Lung (tissue), 11 donors: ENCODE measurements at regions not wholly inside any gene's neighbourhood (a gene's known extent, or its start where the extent isn't known, plus 50 kb on each side); places are given as distances from the start of the nearest gene placed in this dataset.
A peak's percentile ranks its signal among the peaks of the same experiment; 100 is the strongest.

Source experiments
- ATAC-seq: fragments of 200-7000 bp; cut with Tn5 transposase; one replicate; pipeline ENCODE4 v1.9.1; 2020; ENCODE audit warnings: moderate number of reproducible peaks; ENCODE audit not compliant: insufficient read depth, low FRiP score
- DNase-seq, 3 donors: peaks; one replicate each; pipeline ENCODE4 v3.0.0-alpha.2; 2013 to 2017
- H3K27ac ChIP-seq, 2 donors: one replicate each; pipeline ENCODE4 v1.5.1; 2013; ENCODE audit warnings: mild to moderate bottlenecking in 2 of 2, moderate library complexity in 2 of 2, control low read depth in 1 of 2, inconsistent platforms in 1 of 2, low read depth in 1 of 2, low read length in 1 of 2
- H3K27me3 ChIP-seq, 3 donors: one replicate each; pipeline ENCODE4 v1.5.1; 2013; ENCODE audit warnings: low read length in 2 of 3; ENCODE audit not compliant: control insufficient read depth in 3 of 3, insufficient read depth in 3 of 3
- H3K36me3 ChIP-seq, 4 donors: one replicate each; pipeline ENCODE4 v1.5.1; 2013; ENCODE audit warnings: low read length in 4 of 4, mild to moderate bottlenecking in 1 of 4, moderate library complexity in 1 of 4; ENCODE audit not compliant: control insufficient read depth in 4 of 4, insufficient read depth in 4 of 4
- H3K4me1 ChIP-seq, 5 donors: one replicate each; pipeline ENCODE4 v1.5.1; 2013; ENCODE audit warnings: low read length in 5 of 5, mild to moderate bottlenecking in 2 of 5, moderate library complexity in 1 of 5; ENCODE audit not compliant: control insufficient read depth in 5 of 5, insufficient read depth in 5 of 5
- H3K4me3 ChIP-seq: one replicate; pipeline ENCODE4 v1.5.1; 2013; ENCODE audit warnings: mild to moderate bottlenecking, control low read depth, moderate library complexity
- H3K9ac ChIP-seq, 2 donors: one replicate each; pipeline ENCODE4 v1.5.1; 2013; ENCODE audit warnings: low read length in 2 of 2, control low read depth in 1 of 2; ENCODE audit not compliant: insufficient read depth in 1 of 2
- H3K9me3 ChIP-seq, 4 donors: one replicate each; pipeline ENCODE4 v1.5.1; 2013; ENCODE audit warnings: low read length in 3 of 4, mild to moderate bottlenecking in 1 of 4, moderate library complexity in 1 of 4; ENCODE audit not compliant: control insufficient read depth in 4 of 4, insufficient read depth in 3 of 4
- CTCF ChIP-seq: IDR thresholded peaks from 2 replicates; pipeline ENCODE4 v1.5.1; 2012; ENCODE audit warnings: mild to moderate bottlenecking; ENCODE audit errors: control extremely low read depth, extremely low read depth
- WGBS, 2 donors: extraction: QIAGEN DNeasy Blood & Tissue Kit; methylation state at CpG; one replicate each; pipeline ENCODE4 v1.1.7; 2013; 5-methylcytosine and 5-hydroxymethylcytosine counted together
- donor health status: control.
- donor health status: control.
- donor health status: Bipolar disorder and iron deficiency.
- donor health status: healthy.
- donor health status: DM: yes; HTN: yes; CAD: no.

GRCh38 chr7:25706764-25707163 is 445.2 kb upstream of the NFE2L3 start:
- no peak for ATAC-seq
- Histone ChIP-seq H3K27me3 (no peaks in the 10 kb centered on the region), H3K9ac (no peak overlapping the region), H3K27ac (no peak overlapping the region), H3K4me3 (no peak overlapping the region), H3K36me3 (no peaks in the 10 kb centered on the region), H3K4me1 (peaks cover 0 to 25% (median 5%) of the 10 kb centered on the region in 5 donors), H3K9me3 (peaks cover 0 to 2% (median 0%) of the 10 kb centered on the region in 4 donors)
- TF ChIP-seq CTCF = no peak
- DNase-seq = no peak
- 95% methylated on average over 5 of the region's 5 CpGs for WGBS, 2 donors

GRCh38 chr7:25707768-25708620 is 444.0 kb upstream of the NFE2L3 start:
- Histone ChIP-seq H3K9ac (no peak overlapping the region), H3K4me1 (peaks cover 0 to 29% (median 5%) of the 10 kb centered on the region in 5 donors), H3K27ac (no peak overlapping the region), H3K4me3 (no peak overlapping the region), H3K27me3 (no peaks in the 10 kb centered on the region), H3K9me3 (peaks cover 0 to 2% (median 0%) of the 10 kb centered on the region in 4 donors), H3K36me3 (no peaks in the 10 kb centered on the region)
- 55 to 69% methylated on average over 9 of the region's 9 CpGs for WGBS, 2 donors
- peak; percentile 42 to 74 (median 72) for DNase-seq
- no peak for TF ChIP-seq CTCF
- no peak for ATAC-seq

GRCh38 chr7:25710959-25711358 is 441.0 kb upstream of the NFE2L3 start:
- no peak overlapping the region for H3K9ac ChIP-seq
- no peak overlapping the region for H3K27ac ChIP-seq
- no peaks in the 10 kb centered on the region for H3K36me3 ChIP-seq
- DNase-seq (peak in 2 of 3 donors; percentile 60 to 78), ATAC-seq (no peak)
- TF ChIP-seq CTCF = no peak
- H3K27me3 ChIP-seq = no peaks in the 10 kb centered on the region
- 57 to 82% methylated on average over 1 of the region's 1 CpG for WGBS, 2 donors
- no peak overlapping the region for H3K4me3 ChIP-seq
- no peaks in the 10 kb centered on the region for H3K9me3 ChIP-seq
- H3K4me1 ChIP-seq = peaks cover 0 to 29% (median 5%) of the 10 kb centered on the region in 5 donors
